GM12878 (cell line): ENCODE measurements at regions not wholly inside any gene's neighbourhood (a gene's known extent, or its start where the extent isn't known, plus 50 kb on each side); places are given as distances from the start of the nearest gene placed in this dataset.

ENCODE experiments used
- ATAC-seq: fragments of 200-7000 bp; cut with Tn5 transposase; 3 replicates; pipeline ENCODE4 v1.9.1; 2020; ENCODE audit warnings: mild to moderate bottlenecking, moderate library complexity
- BruUV-seq: library from RNA; stranded (reverse); fragments of 400-500 nt; replicated peaks from 2 replicates; lab custom pipeline; 2021; lab: Mats Ljungman, UMichigan
- CTCF ChIA-PET: fragments of 300-600 bp; sonication (Branson Sonifier 250); formaldehyde crosslinking; extraction: SDS; loops from one replicate; lab custom pipeline; 2021; ENCODE audit warnings: inconsistent platforms; lab: Yijun Ruan, JAX
- POLR2A ChIA-PET: fragments of 350-600 bp; formaldehyde crosslinking; extraction: SDS; loops from one replicate; lab custom pipeline; 2021; ENCODE audit warnings: inconsistent platforms; lab: Charles Lee
- RAD21 ChIA-PET: fragments of 300-600 bp; sonication (Branson Sonifier 250); formaldehyde crosslinking; loops from one replicate; lab custom pipeline; 2023; ENCODE audit warnings: antibody characterized with exemption; ENCODE audit not compliant: unreplicated experiment; lab: Charles Lee
- SMC1A ChIA-PET: fragments of 300-600 bp; sonication (Branson Sonifier 250); formaldehyde crosslinking; loops from one replicate; lab custom pipeline; 2023; ENCODE audit not compliant: unreplicated experiment, uncharacterized antibody; lab: Charles Lee
- DNase-seq: peaks from one replicate; pipeline ENCODE4 v3.0.0-alpha.2; 2011; ENCODE audit warnings: low read depth, low spot score
- FAIRE-seq: peaks from 3 replicates; lab custom pipeline; 2011; peaks lifted over from hg19 to GRCh38; lab: Jason Lieb, UNC
- H2AFZ ChIP-seq: 2 replicates; pipeline ENCODE4 v1.6.0; 2011; ENCODE audit warnings: low read depth, low read length, control low read depth; ENCODE audit not compliant: control insufficient read depth
- H3K27ac ChIP-seq: 2 replicates; pipeline ENCODE4 v1.5.1; 2011; ENCODE audit warnings: control low read depth; ENCODE audit not compliant: control insufficient read depth, insufficient read depth
- H3K27me3 ChIP-seq, 2 experiments: replicated peaks in 1 of 2; 2 replicates each; pipeline versions ENCODE4 v1.6.0 to v1.6.1; 2011; ENCODE audit warnings: low read length in 1 of 2; ENCODE audit not compliant: control insufficient read depth in 2 of 2, insufficient read depth in 2 of 2
- H3K36me3 ChIP-seq, 2 experiments: 2 replicates each; pipeline ENCODE4 v1.5.1; 2011; ENCODE audit warnings: low read length in 1 of 2; ENCODE audit not compliant: control insufficient read depth in 2 of 2, insufficient read depth in 2 of 2
- H3K4me1 ChIP-seq: 2 replicates; pipeline ENCODE4 v1.6.1; 2011; ENCODE audit warnings: mild to moderate bottlenecking, low read length, moderate library complexity, mixed read lengths; ENCODE audit not compliant: control insufficient read depth, insufficient read depth
- H3K4me2 ChIP-seq: 2 replicates; pipeline ENCODE4 v1.6.0; 2011; ENCODE audit warnings: control low read depth; ENCODE audit not compliant: control insufficient read depth, insufficient read depth
- H3K4me3 ChIP-seq: fragments of 200-600 bp; sonication (generic); 2 replicates; pipeline ENCODE4 v1.5.1; 2016
- H3K79me2 ChIP-seq: 2 replicates; pipeline ENCODE4 v1.6.0; 2011; ENCODE audit warnings: low read length; ENCODE audit not compliant: control insufficient read depth, insufficient read depth
- H3K9ac ChIP-seq: 2 replicates; pipeline ENCODE4 v1.8.0; 2011; ENCODE audit warnings: low read length, control low read depth, mixed read lengths; ENCODE audit not compliant: control insufficient read depth, insufficient read depth
- H3K9me3 ChIP-seq: replicated peaks from 3 replicates; pipeline ENCODE4 v1.5.1; 2011; ENCODE audit warnings: mild to moderate bottlenecking, low read length; ENCODE audit not compliant: control insufficient read depth, insufficient read depth
- H4K20me1 ChIP-seq: 2 replicates; pipeline ENCODE4 v1.6.0; 2011; ENCODE audit not compliant: control insufficient read depth, insufficient read depth
- BMI1 ChIP-seq: fragments of 450-650 bp; IDR thresholded peaks from 2 replicates; pipeline ENCODE4 v1.6.1; 2016; ENCODE audit warnings: mild to moderate bottlenecking, moderate library complexity, borderline replicate concordance
- ESRRA ChIP-seq: IDR thresholded peaks from 2 replicates; pipeline ENCODE4 v1.6.1; 2012; ENCODE audit warnings: mild to moderate bottlenecking, low read length, improper control_type of control experiment
- ETV6 ChIP-seq, 2 experiments: fragments of 450-650 bp in 1 of 2; IDR thresholded peaks in 1 of 2; conservative IDR thresholded peaks in 1 of 2; 2 replicates each; pipeline ENCODE4 v1.6.1; 2014; ENCODE audit warnings: antibody characterized with exemption in 1 of 2, borderline replicate concordance in 1 of 2, low read depth in 1 of 2, mild to moderate bottlenecking in 1 of 2, moderate library complexity in 1 of 2
- FOXM1 ChIP-seq: IDR thresholded peaks from 2 replicates; pipeline ENCODE4 v1.6.1; 2012; ENCODE audit warnings: low read depth, mild to moderate bottlenecking, inconsistent platforms, low read length, moderate library complexity
- GABPA ChIP-seq: IDR thresholded peaks from 2 replicates; pipeline ENCODE4 v1.6.1; 2014; ENCODE audit warnings: antibody characterized with exemption, low read depth, mild to moderate bottlenecking, inconsistent platforms
- HDGF ChIP-seq: fragments of 450-650 bp; IDR thresholded peaks from 2 replicates; pipeline ENCODE4 v1.6.1; 2016; ENCODE audit warnings: antibody characterized with exemption
- IKZF1 ChIP-seq: fragments of 450-650 bp; conservative IDR thresholded peaks from 2 replicates; pipeline ENCODE4 v1.6.1; 2017; ENCODE audit warnings: antibody characterized with exemption, mild to moderate bottlenecking
- NFXL1 ChIP-seq: fragments of 450-650 bp; IDR thresholded peaks from 2 replicates; pipeline ENCODE4 v1.6.1; 2017; ENCODE audit warnings: antibody characterized with exemption, mild to moderate bottlenecking, borderline replicate concordance
- PRDM15 ChIP-seq: fragments of 450-650 bp; formaldehyde crosslinking; IDR thresholded peaks from 2 replicates; pipeline ENCODE4 v1.4.0; 2020; ENCODE audit warnings: mild to moderate bottlenecking, moderate library complexity
- TCF12 ChIP-seq: IDR thresholded peaks from 2 replicates; pipeline ENCODE4 v1.6.1; 2011; ENCODE audit warnings: low read depth, mild to moderate bottlenecking, low read length
- ZBTB40 ChIP-seq: fragments of 450-650 bp; IDR thresholded peaks from 2 replicates; pipeline ENCODE4 v1.6.1; 2016; ENCODE audit warnings: mild to moderate bottlenecking, moderate library complexity, borderline replicate concordance
- WGBS: methylation state at CpG from one replicate; pipeline ENCODE4 v1.1.6; 2016; ENCODE audit warnings: low lambda C conversion rate; ENCODE audit not compliant: insufficient replicate concordance, insufficient coverage; ENCODE audit errors: missing lambda C conversion rate; 5-methylcytosine and 5-hydroxymethylcytosine counted together
- in situ Hi-C: fragments of 300-500 bp; cut with MboI; formaldehyde crosslinking; loops from 9 replicates; pipeline ENCODE4 v1.14.3; 2018; ENCODE audit warnings: mixed read lengths
- intact Hi-C: fragments of 100-400 bp; cut with micrococcal nuclease; formaldehyde crosslinking; loops from one replicate; pipeline ENCODE4 v1.14.2; 2022; ENCODE audit not compliant: unreplicated experiment

- no peak overlapping the region for H3K4me2 ChIP-seq
- in situ Hi-C loops, result no loop called here
- 53% methylated on average over 10 of the region's 10 CpGs for WGBS
- H3K4me1 ChIP-seq, result no peaks in the 10 kb centered on the region
- no peaks in the 10 kb centered on the region for H3K79me2 ChIP-seq
- FAIRE-seq, result no peak
- SMC1A ChIA-PET, result no interaction called here
- no peak for TF ChIP-seq NFXL1
- TF ChIP-seq ETV6 (conservative IDR thresholded peaks at IDR 0.05 in 1 of 2, IDR thresholded peaks at IDR 0.05 in 1 of 2; ENCODE audit: borderline replicate concordance in 1 of 2, low read depth in 1 of 2), result no peak
- no peak for TF ChIP-seq GABPA
- no peak for TF ChIP-seq IKZF1
- TF ChIP-seq, all 136 proteins: peak for 0
- ATAC-seq (no peak), DNase-seq (no peak)
- no peak overlapping the region for H3K9ac ChIP-seq
- intact Hi-C loops, result no loop called here
- H3K27ac ChIP-seq, result no peak overlapping the region
- ChIA-PET CTCF (no interaction called here), POLR2A (no interaction called here), RAD21 (no interaction called here)
- H2AFZ ChIP-seq, result no peak overlapping the region
- no peaks in the 10 kb centered on the region for H3K27me3 ChIP-seq
- no peaks in the 10 kb centered on the region for H4K20me1 ChIP-seq
- no TSS peak for BruUV-seq
- H3K4me3 ChIP-seq, result no peak overlapping the region
- H3K36me3 ChIP-seq, result no peaks in the 10 kb centered on the region
- no peaks in the 10 kb centered on the region for H3K9me3 ChIP-seq
These were observed 72.9 kb upstream of the PARD3B start for GRCh38 chr2:204472375-204472774.

GRCh38 chr2:204473224-204473623 is 72.1 kb upstream of the PARD3B start:
- no peak for FAIRE-seq
- CTCF ChIA-PET, result no interaction called here
- no peaks in the 10 kb centered on the region for H3K27me3 ChIP-seq
- RAD21 ChIA-PET, result no interaction called here
- no peak overlapping the region for H2AFZ ChIP-seq
- no peak overlapping the region for H3K4me2 ChIP-seq
- SMC1A ChIA-PET, result no interaction called here
- no peaks in the 10 kb centered on the region for H3K36me3 ChIP-seq
- no peaks in the 10 kb centered on the region for H3K9me3 ChIP-seq
- in situ Hi-C loops (no loop called here), intact Hi-C loops (no loop called here)
- POLR2A ChIA-PET, result no interaction called here
- H3K4me1 ChIP-seq, result no peaks in the 10 kb centered on the region
- 32% methylated on average over 6 of the region's 6 CpGs for WGBS
- no peaks in the 10 kb centered on the region for H3K79me2 ChIP-seq
- no peaks in the 10 kb centered on the region for H4K20me1 ChIP-seq
- H3K9ac ChIP-seq, result no peak overlapping the region
- ATAC-seq, result no peak
- DNase-seq, result no peak
- no TSS peak for BruUV-seq
- H3K27ac ChIP-seq, result no peak overlapping the region
- no peak overlapping the region for H3K4me3 ChIP-seq
- TF ChIP-seq ZBTB40 (no peak), FOXM1 (no peak), HDGF (no peak), TCF12 (no peak), PRDM15 (CRISPR knock-in tag) (no peak), GABPA (no peak), ESRRA (no peak), BMI1 (no peak)
